CD4-positive, alpha-beta memory T cell (primary cell): ENCODE measurements at regions not wholly inside any gene's neighbourhood (a gene's known extent, or its start where the extent isn't known, plus 50 kb on each side); places are given as distances from the start of the nearest gene placed in this dataset.
"Not testable (repeated sequence)": the region's sequence is repeated elsewhere in the genome, so short reads cannot be mapped to it uniquely, and the experiment has no call there.

Experiments
- CTCF ChIA-PET: fragments of 350-600 bp; sonication (Branson Sonifier 250); formaldehyde crosslinking; loops from one replicate; lab custom pipeline; 2021; ENCODE audit warnings: inconsistent platforms; ENCODE audit not compliant: partially characterized antibody; lab: Charles Lee
- POLR2A ChIA-PET: fragments of 350-600 bp; sonication (Branson Sonifier 250); formaldehyde crosslinking; loops from one replicate; lab custom pipeline; 2021; ENCODE audit not compliant: partially characterized antibody; lab: Charles Lee
- DNase-seq, 5 donors: peaks; one replicate each; pipeline versions ENCODE4 v3.0.0 to v3.0.0-alpha.2; 2020 to 2022; ENCODE audit warnings: mixed read lengths in 1 of 5
- H3K27ac ChIP-seq: one replicate; pipeline ENCODE4 v1.7.0; 2013; ENCODE audit warnings: low read depth, low read length
- H3K27me3 ChIP-seq: 2 replicates; pipeline ENCODE4 v1.7.0; 2013; ENCODE audit warnings: mild to moderate bottlenecking, low read length, moderate library complexity; ENCODE audit not compliant: insufficient read depth
- H3K36me3 ChIP-seq: 2 replicates; pipeline ENCODE4 v1.7.0; 2013; ENCODE audit warnings: mild to moderate bottlenecking, low read length, moderate library complexity; ENCODE audit not compliant: insufficient read depth
- H3K4me1 ChIP-seq: 2 replicates; pipeline ENCODE4 v1.7.0; 2013; ENCODE audit warnings: mild to moderate bottlenecking, low read length, moderate library complexity; ENCODE audit not compliant: insufficient read depth
- H3K4me3 ChIP-seq, 2 donors: one replicate each; pipeline ENCODE4 v1.7.0; 2013; ENCODE audit warnings: low read length in 2 of 2, mild to moderate bottlenecking in 1 of 2
- H3K9me3 ChIP-seq, 2 donors: one replicate each; pipeline ENCODE4 v1.7.0; 2013; ENCODE audit warnings: low read length in 2 of 2, control low read depth in 1 of 2; ENCODE audit not compliant: control insufficient read depth in 1 of 2
- H3K27ac Mint-ChIP-seq, 7 donors: one replicate each; pipeline ENCODE4 v1.8.0; 2020 to 2021; ENCODE audit warnings: mixed read lengths in 7 of 7, mild to moderate bottlenecking in 6 of 7, inconsistent platforms in 3 of 7, moderate library complexity in 3 of 7
- H3K27me3 Mint-ChIP-seq, 2 donors: one replicate each; pipeline ENCODE4 v1.8.0; 2020 to 2021; ENCODE audit warnings: mixed read lengths in 2 of 2
- H3K36me3 Mint-ChIP-seq, 2 donors: one replicate each; pipeline ENCODE4 v1.8.0; 2020 to 2021; ENCODE audit warnings: mixed read lengths in 2 of 2, inconsistent platforms in 1 of 2, mild to moderate bottlenecking in 1 of 2
- H3K4me1 Mint-ChIP-seq, 4 donors: one replicate each; pipeline ENCODE4 v1.8.0; 2020 to 2021; ENCODE audit warnings: mixed read lengths in 4 of 4, mild to moderate bottlenecking in 1 of 4
- H3K4me3 Mint-ChIP-seq, 8 donors: one replicate each; pipeline ENCODE4 v1.8.0; 2020 to 2021; ENCODE audit warnings: mixed read lengths in 8 of 8, mild to moderate bottlenecking in 7 of 8, moderate library complexity in 6 of 8, inconsistent platforms in 3 of 8
- H3K9me3 Mint-ChIP-seq, 8 donors: one replicate each; pipeline ENCODE4 v1.8.0; 2020 to 2021; ENCODE audit warnings: mixed read lengths in 8 of 8, mild to moderate bottlenecking in 5 of 8, inconsistent platforms in 3 of 8, moderate library complexity in 1 of 8
- intact Hi-C: fragments of 100-400 bp; cut with micrococcal nuclease; formaldehyde crosslinking; loops from one replicate; pipeline ENCODE4 v1.15.1; 2023

- not testable (repeated sequence) for H3K9me3 ChIP-seq, DNase-seq
Measured at GRCh38 chr4:3946553-3946952, 180.4 kb downstream of the ADRA2C start.

DNA sequence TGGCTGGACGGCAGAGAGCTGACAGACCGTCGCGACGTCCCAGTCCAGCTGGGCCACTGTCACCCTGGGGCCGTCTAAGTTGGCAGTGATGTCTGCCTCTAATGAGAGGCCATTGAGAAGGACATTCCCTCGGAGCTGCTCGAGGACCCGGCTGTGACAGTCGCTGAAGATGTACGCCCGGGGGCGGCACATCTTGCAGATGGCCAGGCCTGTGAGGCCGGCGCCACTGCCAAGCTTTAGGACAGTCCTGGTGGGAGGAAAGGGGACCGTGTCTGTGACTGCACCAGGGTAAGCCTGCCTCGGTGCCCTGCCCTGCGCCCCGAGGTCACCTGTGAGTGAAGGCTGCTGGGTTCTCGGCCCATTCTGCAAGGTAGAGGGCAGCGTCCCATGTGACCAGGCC, 181.6 kb downstream of the ADRA2C start:
- intact Hi-C loops, H3K4me3 Mint-ChIP-seq, H3K36me3 Mint-ChIP-seq, H3K36me3 ChIP-seq, H3K9me3 ChIP-seq, H3K27me3 ChIP-seq, CTCF ChIA-PET, H3K4me3 ChIP-seq, POLR2A ChIA-PET, H3K9me3 Mint-ChIP-seq, H3K27ac Mint-ChIP-seq, H3K4me1 Mint-ChIP-seq, H3K4me1 ChIP-seq, H3K27ac ChIP-seq, H3K27me3 Mint-ChIP-seq, DNase-seq: not testable (repeated sequence)

More at GRCh38 chr4:3946553-3946952, 180.4 kb downstream of the ADRA2C start:
- H3K27ac Mint-ChIP-seq, H3K36me3 ChIP-seq, intact Hi-C loops, H3K27me3 ChIP-seq, CTCF ChIA-PET, POLR2A ChIA-PET, H3K27me3 Mint-ChIP-seq, H3K27ac ChIP-seq, H3K4me3 Mint-ChIP-seq, H3K4me3 ChIP-seq, H3K9me3 Mint-ChIP-seq, H3K4me1 ChIP-seq, H3K36me3 Mint-ChIP-seq: not testable (repeated sequence)
- peaks cover 1 to 11% (median 5%) of the 10 kb centered on the region in 4 donors for H3K4me1 Mint-ChIP-seq

DNA sequence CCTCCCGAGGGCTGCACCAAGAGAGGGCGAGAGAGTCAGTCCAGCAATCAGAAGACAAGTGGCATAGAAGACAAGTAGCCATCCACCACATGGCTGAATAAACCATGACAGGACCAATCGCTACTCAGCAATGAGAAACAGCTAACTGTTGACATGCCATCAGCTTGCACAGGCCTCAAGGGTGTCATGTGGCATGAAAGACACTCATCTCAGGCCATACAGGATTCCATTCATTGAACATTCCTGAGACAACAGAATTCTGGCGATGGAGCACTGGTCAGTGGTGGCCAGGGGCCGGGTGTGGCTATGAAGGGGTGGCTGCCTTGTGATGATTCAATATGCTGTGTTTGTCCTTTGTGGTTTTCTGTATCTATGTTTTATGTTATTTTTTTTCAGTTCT, 182.0 kb downstream of the ADRA2C start:
- H3K27ac Mint-ChIP-seq, DNase-seq, intact Hi-C loops, H3K4me1 Mint-ChIP-seq, H3K27me3 ChIP-seq, POLR2A ChIA-PET, H3K27ac ChIP-seq, H3K4me1 ChIP-seq, H3K36me3 Mint-ChIP-seq, H3K27me3 Mint-ChIP-seq, CTCF ChIA-PET, H3K9me3 ChIP-seq, H3K9me3 Mint-ChIP-seq, H3K4me3 ChIP-seq, H3K36me3 ChIP-seq, H3K4me3 Mint-ChIP-seq: not testable (repeated sequence)

DNA sequence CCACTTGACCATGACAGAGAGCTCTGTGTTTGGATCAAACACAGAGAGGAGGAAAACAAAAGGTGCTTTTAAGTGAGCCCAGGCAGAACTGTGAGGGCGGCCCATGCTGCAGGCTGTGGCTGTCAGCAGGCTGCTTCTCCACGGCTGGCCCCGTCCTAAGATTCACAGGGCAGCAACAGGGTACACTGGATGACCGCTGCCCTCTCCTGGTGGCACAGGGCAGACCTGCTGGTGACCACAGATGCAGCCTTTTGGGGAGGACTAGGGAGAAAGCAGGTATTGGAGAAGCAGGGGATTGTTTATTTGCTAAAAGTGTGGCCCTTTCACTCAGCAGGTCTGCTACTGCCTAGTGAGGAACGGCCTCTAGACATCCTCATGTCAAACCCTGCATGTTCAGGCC, 183.7 kb downstream of the ADRA2C start:
- H3K27ac Mint-ChIP-seq, H3K9me3 ChIP-seq, DNase-seq, H3K27me3 ChIP-seq, H3K36me3 Mint-ChIP-seq, H3K4me1 ChIP-seq, POLR2A ChIA-PET, H3K4me3 Mint-ChIP-seq, H3K9me3 Mint-ChIP-seq, CTCF ChIA-PET, H3K36me3 ChIP-seq, intact Hi-C loops, H3K27me3 Mint-ChIP-seq, H3K27ac ChIP-seq, H3K4me3 ChIP-seq: not testable (repeated sequence)
- H3K4me1 Mint-ChIP-seq = peaks cover 0 to 12% (median 7%) of the 10 kb centered on the region in 4 donors

DNA sequence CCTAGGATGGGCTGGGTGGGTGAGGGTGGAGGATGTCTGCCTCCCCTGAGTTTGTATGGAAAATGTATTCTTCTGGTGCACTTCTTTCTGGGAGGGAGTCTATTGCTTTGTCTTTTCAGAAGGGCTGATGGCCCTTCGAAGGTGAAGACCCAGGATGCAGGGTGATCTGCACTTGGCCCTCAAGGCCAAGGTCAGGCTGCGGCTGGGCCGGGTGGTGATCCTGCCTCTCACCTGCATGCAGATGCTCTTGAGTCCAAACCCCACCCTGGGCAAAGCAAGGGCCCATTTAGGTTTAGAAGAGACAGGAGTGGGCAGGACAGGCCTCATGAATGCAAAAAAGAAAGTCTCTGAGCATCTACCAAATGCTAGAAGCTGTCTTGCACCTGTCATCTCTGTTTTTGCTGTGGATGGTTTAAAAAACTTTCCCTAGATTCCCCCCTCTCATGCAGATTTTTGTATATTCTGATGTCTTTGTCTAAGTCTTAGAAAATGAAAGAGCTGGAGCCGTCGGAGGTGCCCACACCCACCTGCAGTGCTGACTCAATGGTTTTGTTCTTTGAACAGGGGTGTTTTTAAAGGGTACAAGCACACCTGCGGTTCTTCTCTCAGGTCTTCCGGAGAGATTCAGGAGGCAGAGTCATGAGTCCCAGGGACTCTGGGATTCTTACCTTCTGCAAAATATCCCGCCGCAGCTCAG, 186.4 kb downstream of the ADRA2C start:
- intact Hi-C loops, CTCF ChIA-PET: not testable (repeated sequence)

GRCh38 chr4:3953140-3953489, 186.9 kb downstream of the ADRA2C start:
- H3K9me3 Mint-ChIP-seq, DNase-seq, H3K27me3 Mint-ChIP-seq, H3K36me3 Mint-ChIP-seq, H3K9me3 ChIP-seq, H3K4me3 Mint-ChIP-seq, H3K4me1 ChIP-seq, CTCF ChIA-PET, H3K36me3 ChIP-seq, intact Hi-C loops, H3K4me3 ChIP-seq, H3K27ac ChIP-seq, H3K27me3 ChIP-seq, POLR2A ChIA-PET: not testable (repeated sequence)
- Mint-ChIP-seq H3K27ac (peak overlapping the region in 2 of 7 donors; percentile 10 to 24), H3K4me1 (peaks cover 4 to 25% (median 11%) of the 10 kb centered on the region in 4 donors)

More for the DNA sequence above, 186.4 kb downstream of the ADRA2C start:
- H3K36me3 Mint-ChIP-seq, H3K27me3 Mint-ChIP-seq, POLR2A ChIA-PET, H3K9me3 ChIP-seq, H3K9me3 Mint-ChIP-seq, H3K4me3 ChIP-seq, H3K36me3 ChIP-seq, H3K27me3 ChIP-seq, DNase-seq, H3K4me1 ChIP-seq, H3K27ac ChIP-seq: not testable (repeated sequence)
- Mint-ChIP-seq H3K27ac (peak overlapping the region in 2 of 7 donors; percentile 10 to 32), H3K4me3 (peak overlapping the region in 2 of 8 donors; percentile 4 to 39), H3K4me1 (peaks cover 4 to 25% (median 11%) of the 10 kb centered on the region in 4 donors)

DNA sequence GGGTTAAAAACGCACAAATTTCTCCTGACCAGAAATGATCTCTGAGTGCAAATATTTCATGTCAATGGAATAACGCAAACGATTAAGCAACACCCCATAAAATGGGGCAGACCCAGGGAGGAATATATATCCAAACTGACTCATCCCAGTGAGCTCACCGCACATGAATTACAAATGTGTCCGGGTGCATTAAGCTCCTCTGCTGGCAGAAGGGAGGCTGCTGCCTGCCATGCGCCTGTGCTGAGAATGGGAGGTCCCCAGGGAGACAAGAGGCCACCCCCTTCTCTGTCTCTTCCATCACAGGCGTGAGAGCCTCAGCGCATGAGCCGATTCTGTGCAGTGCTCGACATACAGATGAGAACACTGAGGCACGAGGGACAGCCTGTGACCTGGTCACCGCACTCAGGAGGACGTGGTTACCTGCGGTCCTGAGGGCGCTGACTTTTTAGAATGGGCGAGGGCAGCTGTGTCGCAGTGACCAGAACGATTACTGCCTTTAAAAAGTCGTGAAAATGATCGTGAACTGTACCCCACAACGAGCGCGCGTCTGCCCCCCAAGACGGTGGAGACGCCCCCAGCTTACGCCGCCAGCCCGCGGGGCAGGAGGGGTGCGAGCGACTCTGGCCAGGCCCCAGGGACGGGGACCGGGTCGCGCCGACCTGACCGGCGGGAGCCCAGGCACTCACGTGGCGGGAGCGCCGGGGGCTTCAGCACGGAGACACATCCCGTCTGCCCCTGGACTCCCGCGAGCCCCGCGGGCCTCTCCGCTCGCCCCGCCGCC, 188.5 kb downstream of the ADRA2C start:
- H3K36me3 Mint-ChIP-seq, H3K4me1 ChIP-seq, CTCF ChIA-PET, H3K27me3 ChIP-seq, H3K36me3 ChIP-seq, H3K9me3 Mint-ChIP-seq, H3K9me3 ChIP-seq, POLR2A ChIA-PET, H3K27me3 Mint-ChIP-seq: not testable (repeated sequence)
- Histone ChIP-seq H3K27ac (peak overlapping the region; percentile 80), H3K4me3 (peak overlapping the region; percentile 17 to 67)
- intact Hi-C loops = loop anchor here (1.0 to 5.0 kb wide), 2 partner anchors 588 to 880 kb away; partner anchors contain the start of genes HTT, HTT-AS and STX18
- peak; percentile 44 to 86 (median 57) for DNase-seq
- peak overlapping the region; percentile 95 to 99 (median 97) for H3K27ac Mint-ChIP-seq
- H3K4me1 Mint-ChIP-seq = peaks cover 4 to 25% (median 12%) of the 10 kb centered on the region in 4 donors
- H3K4me3 Mint-ChIP-seq = peak overlapping the region; percentile 89 to 99 (median 94)
